ENCODE measurements at regions not wholly inside any gene's neighbourhood (a gene's known extent, or its start where the extent isn't known, plus 50 kb on each side); places are given as distances from the start of the nearest gene placed in this dataset.

- TF ChIP-seq CTCF (IDR thresholded peaks at IDR 0.05) (no peak), POLR2A (IDR thresholded peaks at IDR 0.05) (no peak), POLR2AphosphoS5 (IDR thresholded peaks at IDR 0.05) (no peak)
Observed at GRCh38 chr4:10260777-10261176, 144.2 kb upstream of the WDR1 start.

Data from prostate gland (tissue), 2 donors.